ENCODE measurements at regions not wholly inside any gene's neighbourhood (a gene's known extent, or its start where the extent isn't known, plus 50 kb on each side); places are given as distances from the start of the nearest gene placed in this dataset.
A peak's percentile ranks its signal among the peaks of the same experiment; 100 is the strongest.

- no peak overlapping the region for H3K4me3 Mint-ChIP-seq
- H3K4me1 Mint-ChIP-seq (ENCODE audit: unreplicated experiment), result peaks cover 10% of the 10 kb centered on the region
- no peak for DNase-seq (ENCODE audit: extremely low spot score, unreplicated experiment)
- TF ChIP-seq CTCF (conservative IDR thresholded peaks at IDR 0.05), result no peak
- no peak overlapping the region for H3K27ac Mint-ChIP-seq
- H3K36me3 Mint-ChIP-seq, result no peaks in the 10 kb centered on the region
- no peaks in the 10 kb centered on the region for H3K9me3 Mint-ChIP-seq
- no peaks in the 10 kb centered on the region for H3K27me3 Mint-ChIP-seq
These were observed 79.7 kb upstream of the TRIB2 start for GRCh38 chr2:12636837-12637581.

DNA sequence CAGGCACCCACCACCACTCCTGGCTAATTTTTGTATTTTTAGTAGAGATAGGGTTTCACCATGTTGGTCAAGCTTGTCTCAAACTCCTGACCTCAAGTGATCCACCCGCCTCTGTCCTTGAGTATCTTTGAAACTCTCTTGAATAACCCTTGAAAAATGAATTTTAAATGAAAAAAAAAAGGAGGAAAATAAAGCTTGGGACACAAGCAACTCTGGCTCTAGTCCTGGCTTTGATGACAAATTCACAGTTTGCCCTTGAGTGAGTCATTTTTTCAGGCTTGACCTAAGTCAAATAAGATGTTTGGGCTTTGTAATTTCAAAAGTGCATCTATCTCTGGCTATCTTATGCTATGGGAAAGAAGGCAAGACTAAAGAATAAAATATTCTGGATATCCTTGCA is 79.0 kb upstream of the TRIB2 start:
- H3K36me3 Mint-ChIP-seq, result no peaks in the 10 kb centered on the region
- TF ChIP-seq CTCF (conservative IDR thresholded peaks at IDR 0.05), result no peak
- no peak overlapping the region for H3K4me3 Mint-ChIP-seq
- H3K9me3 Mint-ChIP-seq, result no peaks in the 10 kb centered on the region
- no peaks in the 10 kb centered on the region for H3K27me3 Mint-ChIP-seq
- peaks cover 10% of the 10 kb centered on the region for H3K4me1 Mint-ChIP-seq (ENCODE audit: unreplicated experiment)
- no peak overlapping the region for H3K27ac Mint-ChIP-seq
- DNase-seq (ENCODE audit: extremely low spot score, unreplicated experiment), result no peak

GRCh38 chr2:12641441-12641840 is 75.3 kb upstream of the TRIB2 start:
- Mint-ChIP-seq H3K27ac (peak overlapping the region; percentile 61), H3K36me3 (no peaks in the 10 kb centered on the region), H3K9me3 (no peaks in the 10 kb centered on the region), H3K4me1 (ENCODE audit: unreplicated experiment) (peaks cover 6% of the 10 kb centered on the region), H3K4me3 (peak overlapping the region; percentile 40), H3K27me3 (no peaks in the 10 kb centered on the region)
- DNase-seq (ENCODE audit: extremely low spot score, unreplicated experiment), result no peak
- no peak for TF ChIP-seq CTCF (conservative IDR thresholded peaks at IDR 0.05)

- Mint-ChIP-seq H3K4me3 (peak overlapping the region; percentile 20), H3K4me1 (ENCODE audit: unreplicated experiment) (no peaks in the 10 kb centered on the region), H3K27me3 (no peaks in the 10 kb centered on the region), H3K27ac (peak overlapping the region; percentile 61), H3K36me3 (no peaks in the 10 kb centered on the region), H3K9me3 (no peaks in the 10 kb centered on the region)
- no peak for DNase-seq (ENCODE audit: extremely low spot score, unreplicated experiment)
- TF ChIP-seq CTCF (conservative IDR thresholded peaks at IDR 0.05), result no peak
These were observed 74.4 kb upstream of the TRIB2 start for GRCh38 chr2:12642332-12642731.

DNA sequence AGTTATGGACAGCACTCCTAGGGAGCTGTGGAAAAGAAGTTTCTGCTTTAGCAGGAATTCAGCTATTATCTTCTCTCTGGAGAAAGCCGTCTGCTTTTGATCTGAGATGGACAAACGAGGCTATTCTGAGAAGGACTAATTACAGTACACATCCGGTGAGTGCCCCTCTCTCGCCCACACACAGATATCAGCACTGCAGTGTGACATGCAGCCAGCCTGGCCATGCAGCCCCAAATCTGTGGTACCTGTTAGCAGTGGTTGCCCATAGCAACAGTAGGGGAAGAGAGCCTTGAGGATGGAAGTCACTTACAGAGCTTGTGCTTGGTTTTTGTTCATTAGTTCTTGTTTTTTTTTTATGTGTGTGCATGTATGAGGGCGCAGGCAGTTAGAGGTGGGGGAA is 73.9 kb upstream of the TRIB2 start:
- Mint-ChIP-seq H3K4me1 (ENCODE audit: unreplicated experiment) (no peaks in the 10 kb centered on the region), H3K36me3 (no peaks in the 10 kb centered on the region), H3K4me3 (no peak overlapping the region), H3K27me3 (no peaks in the 10 kb centered on the region), H3K9me3 (no peaks in the 10 kb centered on the region), H3K27ac (peak overlapping the region; percentile 61)
- no peak for DNase-seq (ENCODE audit: extremely low spot score, unreplicated experiment)
- no peak for TF ChIP-seq CTCF (conservative IDR thresholded peaks at IDR 0.05)
